Endothelial cell (in vitro differentiated cells): ENCODE measurements at regions not wholly inside any gene's neighbourhood (a gene's known extent, or its start where the extent isn't known, plus 50 kb on each side); places are given as distances from the start of the nearest gene placed in this dataset.

Source experiments
- DNase-seq: peaks from one replicate; pipeline ENCODE4 v3.0.0; 2021; ENCODE audit warnings: low spot score
- H3K27ac Mint-ChIP-seq: one replicate; pipeline ENCODE4 v1.8.0; 2021; ENCODE audit warnings: mixed read lengths, inconsistent platforms; ENCODE audit not compliant: unreplicated experiment
- H3K27me3 Mint-ChIP-seq: one replicate; pipeline ENCODE4 v1.8.0; 2021; ENCODE audit warnings: mild to moderate bottlenecking, moderate library complexity, mixed read lengths, inconsistent platforms; ENCODE audit not compliant: unreplicated experiment
- H3K36me3 Mint-ChIP-seq: one replicate; pipeline ENCODE4 v1.8.0; 2021; ENCODE audit warnings: mild to moderate bottlenecking, low read depth, mixed read lengths, inconsistent platforms; ENCODE audit not compliant: unreplicated experiment
- H3K4me1 Mint-ChIP-seq: one replicate; pipeline ENCODE4 v1.8.0; 2021; ENCODE audit warnings: mild to moderate bottlenecking, mixed read lengths, inconsistent platforms; ENCODE audit not compliant: unreplicated experiment
- H3K4me3 Mint-ChIP-seq: one replicate; pipeline ENCODE4 v1.8.0; 2021; ENCODE audit warnings: mild to moderate bottlenecking, mixed read lengths, inconsistent platforms; ENCODE audit not compliant: unreplicated experiment
- H3K9me3 Mint-ChIP-seq: one replicate; pipeline ENCODE4 v1.8.0; 2021; ENCODE audit warnings: mixed read lengths, inconsistent platforms; ENCODE audit not compliant: unreplicated experiment
- CTCF ChIP-seq: fragments of 200-600 bp; sonication (generic); IDR thresholded peaks from one replicate; pipeline ENCODE4 v1.5.0; 2021; ENCODE audit warnings: antibody characterized with exemption; ENCODE audit not compliant: unreplicated experiment

DNA sequence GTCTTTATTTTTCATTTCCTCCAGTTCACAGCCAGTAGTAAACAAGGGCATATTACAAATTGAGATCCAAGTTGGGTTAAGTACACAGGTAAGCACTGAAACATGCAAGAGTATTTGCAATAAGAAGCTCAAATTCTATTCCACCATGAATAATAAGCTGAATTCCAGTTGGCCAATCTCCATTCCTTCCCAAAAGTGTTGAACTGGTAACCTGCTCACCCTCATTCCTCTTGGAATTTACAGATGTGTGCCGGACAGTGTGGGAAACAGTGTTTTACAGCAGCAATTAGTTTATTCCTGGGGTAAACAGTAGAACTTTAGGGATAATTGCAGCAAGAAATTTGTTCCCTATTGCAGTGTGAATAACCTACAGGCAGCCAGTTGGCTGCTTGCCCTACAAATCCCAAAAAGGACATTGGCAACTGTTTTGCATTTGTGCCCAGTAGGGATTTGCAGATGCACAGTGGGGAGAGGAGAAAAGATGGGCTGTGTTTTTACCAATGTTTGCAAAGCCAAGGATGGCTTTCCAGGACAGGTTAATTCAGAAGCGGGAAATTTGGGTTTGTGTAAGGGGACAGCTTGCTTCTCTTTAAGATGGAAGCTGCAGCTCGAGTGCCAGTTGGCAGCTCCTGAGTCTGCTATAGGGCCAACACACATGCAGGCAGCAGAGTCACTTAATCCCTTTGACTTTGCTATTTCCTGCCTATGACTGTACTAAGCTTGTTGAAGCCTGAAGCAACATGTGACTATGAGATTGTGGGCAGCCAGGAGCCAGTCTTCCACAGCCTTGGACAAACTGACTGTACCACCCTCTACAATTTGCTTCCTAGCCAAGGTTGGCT is 318.9 kb downstream of the MAP2K6 start:
- Mint-ChIP-seq H3K36me3 (no peaks in the 10 kb centered on the region), H3K4me3 (no peak overlapping the region), H3K27ac (no peak overlapping the region)

DNA sequence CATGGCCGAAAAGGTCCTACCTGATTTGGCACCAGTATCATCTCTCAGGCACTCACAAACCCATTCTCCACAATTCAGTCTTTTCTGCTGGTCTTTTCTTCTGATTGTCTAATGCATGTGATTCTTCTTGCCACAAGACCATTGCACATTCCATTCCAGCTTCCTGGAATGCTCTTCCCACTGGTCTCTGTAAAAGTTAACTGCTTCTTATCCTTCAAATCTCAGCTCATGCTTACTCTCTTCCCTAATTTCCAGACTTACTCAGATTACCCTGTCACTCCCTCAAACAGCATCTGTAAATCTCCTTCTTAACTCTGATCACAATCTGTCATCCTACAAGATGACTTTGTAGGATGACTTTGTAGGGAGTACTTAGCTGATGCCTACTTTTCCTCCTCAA is 320.2 kb downstream of the MAP2K6 start:
- no peak overlapping the region for H3K27ac Mint-ChIP-seq
- H3K9me3 Mint-ChIP-seq = no peaks in the 10 kb centered on the region
- no peaks in the 10 kb centered on the region for H3K4me1 Mint-ChIP-seq
- H3K36me3 Mint-ChIP-seq = no peaks in the 10 kb centered on the region
- H3K4me3 Mint-ChIP-seq = no peak overlapping the region
- no peaks in the 10 kb centered on the region for H3K27me3 Mint-ChIP-seq
- TF ChIP-seq CTCF = no peak
- DNase-seq = no peak

More for the DNA sequence above, 318.9 kb downstream of the MAP2K6 start:
- DNase-seq = no peak
- Mint-ChIP-seq H3K27me3 (no peaks in the 10 kb centered on the region), H3K9me3 (no peaks in the 10 kb centered on the region), H3K4me1 (no peaks in the 10 kb centered on the region)
- no peak for TF ChIP-seq CTCF

DNA sequence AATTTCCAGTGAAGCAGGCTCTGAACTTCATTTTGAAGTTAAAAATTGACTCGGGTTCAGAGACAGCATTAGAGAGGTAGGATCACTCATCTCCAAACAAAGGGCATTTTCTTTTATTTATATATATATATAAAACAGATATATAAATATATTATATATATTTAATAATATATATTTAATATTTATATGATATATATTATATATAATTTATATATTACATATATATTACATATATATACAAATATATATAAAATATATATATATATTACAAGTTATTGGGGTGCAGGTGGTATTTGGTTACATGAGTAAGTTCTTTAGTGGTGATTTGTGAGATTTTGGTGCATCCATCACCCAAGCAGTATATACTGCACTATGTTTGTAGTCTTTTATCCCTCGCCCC is 320.8 kb downstream of the MAP2K6 start:
- H3K4me3 Mint-ChIP-seq = no peak overlapping the region
- H3K27ac Mint-ChIP-seq = no peak overlapping the region
- no peaks in the 10 kb centered on the region for H3K4me1 Mint-ChIP-seq
- no peak for DNase-seq
- no peaks in the 10 kb centered on the region for H3K27me3 Mint-ChIP-seq
- no peaks in the 10 kb centered on the region for H3K36me3 Mint-ChIP-seq
- H3K9me3 Mint-ChIP-seq = no peaks in the 10 kb centered on the region
- TF ChIP-seq CTCF = no peak

- no peak for DNase-seq
- Mint-ChIP-seq H3K4me3 (no peak overlapping the region), H3K27me3 (no peaks in the 10 kb centered on the region), H3K36me3 (no peaks in the 10 kb centered on the region), H3K4me1 (no peaks in the 10 kb centered on the region), H3K9me3 (no peaks in the 10 kb centered on the region), H3K27ac (no peak overlapping the region)
- TF ChIP-seq CTCF = no peak
Observed at GRCh38 chr17:69743091-69743490, 328.6 kb downstream of the MAP2K6 start.

GRCh38 chr17:69744512-69745070 is 330.1 kb downstream of the MAP2K6 start:
- TF ChIP-seq CTCF = no peak
- Mint-ChIP-seq H3K4me3 (no peak overlapping the region), H3K36me3 (no peaks in the 10 kb centered on the region), H3K4me1 (no peaks in the 10 kb centered on the region), H3K27me3 (no peaks in the 10 kb centered on the region), H3K27ac (no peak overlapping the region), H3K9me3 (no peaks in the 10 kb centered on the region)
- DNase-seq = no peak
